Right hindlimb (tissue), 1 donor: ENCODE measurements at regions not wholly inside any gene's neighbourhood (a gene's known extent, or its start where the extent isn't known, plus 50 kb on each side); places are given as distances from the start of the nearest gene placed in this dataset.

ENCODE experiments used
- DNase-seq: peaks from one replicate; pipeline ENCODE4 v3.0.0-alpha.2; 2018

DNA sequence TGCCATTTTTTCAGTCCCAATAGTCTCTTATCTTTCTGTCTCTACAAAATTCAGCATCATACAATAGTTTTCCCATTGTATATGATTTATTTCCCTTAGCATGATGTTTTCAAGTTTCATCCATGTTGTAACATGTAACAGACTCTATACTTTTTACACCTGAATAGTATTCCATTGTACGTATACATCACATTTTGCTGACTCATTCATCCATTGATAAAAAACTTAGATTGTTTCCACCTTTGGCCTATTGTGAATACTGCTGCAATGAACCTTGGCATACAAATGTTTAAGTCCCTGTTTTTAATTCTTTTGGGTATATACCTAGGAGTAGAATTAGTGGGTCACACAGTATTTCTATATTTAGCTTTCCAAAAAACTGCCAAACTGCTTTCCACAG, 349.3 kb upstream of the CDH2 start:
- no peak for DNase-seq

DNA sequence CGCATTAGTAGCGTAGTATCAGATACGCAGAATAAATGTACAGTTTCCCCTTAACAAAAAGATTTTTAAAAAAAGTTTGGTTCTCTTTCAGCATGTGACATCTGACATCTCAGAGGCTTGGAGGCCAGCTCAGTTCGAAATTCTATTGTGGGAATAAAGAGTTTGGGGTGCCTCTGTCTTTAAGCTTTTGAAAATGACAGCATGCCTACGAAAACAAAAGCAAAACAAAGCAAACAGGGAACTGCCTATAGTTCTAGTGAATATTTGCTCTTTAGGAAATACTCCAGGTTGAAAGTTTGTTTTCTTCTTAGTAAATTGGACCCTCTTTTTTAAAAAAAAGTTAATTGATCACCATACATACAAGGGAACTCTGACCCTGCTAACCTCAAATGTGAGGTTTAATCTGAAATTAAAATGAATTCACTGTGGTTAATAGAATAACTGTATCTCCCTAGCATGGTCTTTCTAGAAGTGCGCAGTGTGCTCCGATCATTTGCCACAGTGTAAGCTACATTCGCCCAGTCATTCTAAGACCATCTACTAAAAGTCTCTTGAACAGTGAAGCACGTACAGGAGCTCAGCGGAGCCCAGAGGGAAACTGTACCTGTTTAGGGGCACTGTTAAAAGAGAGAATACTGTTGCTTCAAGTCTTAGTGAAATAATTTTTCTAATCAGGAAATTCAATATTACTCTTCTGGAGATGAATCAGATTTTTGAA, 347.0 kb upstream of the CDH2 start:
- no peak for DNase-seq

DNA sequence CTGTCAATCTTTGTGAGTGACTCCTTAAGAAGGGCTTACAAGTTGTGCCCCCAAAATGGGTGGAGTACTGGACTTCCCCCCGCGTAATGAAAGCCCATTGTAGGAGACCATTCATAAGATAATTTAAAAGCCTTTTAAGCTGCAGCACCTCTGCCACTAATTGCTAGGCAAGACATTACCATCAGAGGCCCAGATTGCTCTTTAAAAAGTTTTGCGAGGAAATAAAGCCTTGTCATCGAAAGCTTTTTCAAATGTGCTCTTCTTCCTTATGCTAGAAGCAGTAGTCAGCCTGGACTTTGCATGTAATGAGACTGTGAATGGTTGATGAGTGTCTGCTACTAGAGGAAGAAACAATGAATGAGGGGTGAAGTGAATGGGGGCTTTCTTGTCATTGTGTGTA, 345.3 kb upstream of the CDH2 start:
- DNase-seq = no peak

DNA sequence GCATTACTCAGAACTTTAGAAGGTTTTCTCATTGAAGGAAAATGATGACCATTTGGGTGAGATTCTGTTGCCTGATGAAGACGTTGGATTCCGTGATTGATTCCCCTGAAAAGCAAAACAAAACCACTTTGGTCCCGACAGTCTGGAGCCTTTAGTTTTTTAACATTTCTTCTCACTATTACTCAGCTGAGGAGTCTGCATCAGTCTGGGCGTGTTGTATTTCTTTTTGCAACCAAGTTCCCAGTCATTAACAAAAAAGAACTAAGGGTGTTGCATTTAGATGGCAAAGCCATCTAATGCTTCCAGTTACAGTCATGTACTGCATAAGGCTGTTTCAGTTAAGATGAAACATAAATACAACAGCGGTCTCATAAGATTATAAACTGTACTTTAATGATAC, 343.1 kb upstream of the CDH2 start:
- DNase-seq = no peak

DNA sequence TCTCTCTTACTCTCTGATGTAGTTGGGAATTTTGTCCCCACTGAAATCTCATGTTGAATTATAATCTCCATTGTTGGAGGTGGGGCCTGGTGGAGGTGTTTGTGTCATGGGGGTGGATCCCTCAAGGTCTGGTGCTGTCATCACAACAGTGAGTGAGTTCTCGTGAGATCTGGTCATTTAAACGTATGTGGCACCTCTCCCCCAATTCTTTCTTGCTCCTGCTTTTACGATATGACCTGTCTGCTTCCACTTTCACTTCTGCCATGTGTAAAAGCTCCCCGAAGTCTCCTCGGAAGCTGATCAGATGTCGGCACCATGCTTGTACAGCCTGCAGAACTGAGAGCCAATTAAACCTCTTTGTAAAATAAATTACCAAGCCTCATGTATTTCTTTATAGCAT, 337.8 kb upstream of the CDH2 start:
- DNase-seq = no peak

DNA sequence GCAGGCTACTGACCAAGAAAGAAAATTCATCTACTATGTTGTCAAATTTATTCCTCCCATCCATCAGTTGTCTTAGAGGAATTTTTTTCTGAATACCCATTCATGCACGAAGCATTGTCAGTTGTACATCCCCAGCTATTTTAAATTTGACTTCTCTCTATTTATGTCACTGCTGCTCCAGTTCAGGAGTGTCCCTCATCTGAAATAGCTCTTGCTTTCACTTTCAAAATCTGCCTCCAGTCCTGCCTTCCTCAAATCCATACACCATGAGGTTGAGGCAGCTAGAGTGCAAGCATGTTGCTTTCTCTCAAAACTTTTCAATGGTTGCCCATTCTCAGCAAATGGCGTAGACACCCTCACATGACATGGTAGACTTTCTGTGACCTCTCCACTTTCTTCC, 335.4 kb upstream of the CDH2 start:
- DNase-seq = no peak

DNA sequence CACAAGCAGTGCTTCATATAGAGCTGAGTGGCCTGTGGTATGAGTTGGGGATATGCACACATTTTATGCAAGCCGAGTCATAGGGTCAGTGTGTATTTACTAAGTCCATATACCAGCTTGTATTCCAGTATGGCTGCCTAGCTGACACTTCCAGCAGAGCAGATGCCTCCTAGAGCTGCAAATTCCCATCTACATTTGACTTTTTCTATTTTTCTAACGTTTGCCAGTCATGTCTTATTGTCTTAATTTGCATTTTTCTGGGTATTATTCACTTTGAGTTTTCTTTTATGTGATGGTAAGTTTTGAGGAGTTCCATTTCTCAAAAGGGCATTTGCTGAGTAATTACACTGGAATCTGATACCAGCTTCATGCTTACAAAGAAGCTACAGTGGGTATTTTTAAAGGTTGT, 334.5 kb upstream of the CDH2 start:
- DNase-seq = no peak

DNA sequence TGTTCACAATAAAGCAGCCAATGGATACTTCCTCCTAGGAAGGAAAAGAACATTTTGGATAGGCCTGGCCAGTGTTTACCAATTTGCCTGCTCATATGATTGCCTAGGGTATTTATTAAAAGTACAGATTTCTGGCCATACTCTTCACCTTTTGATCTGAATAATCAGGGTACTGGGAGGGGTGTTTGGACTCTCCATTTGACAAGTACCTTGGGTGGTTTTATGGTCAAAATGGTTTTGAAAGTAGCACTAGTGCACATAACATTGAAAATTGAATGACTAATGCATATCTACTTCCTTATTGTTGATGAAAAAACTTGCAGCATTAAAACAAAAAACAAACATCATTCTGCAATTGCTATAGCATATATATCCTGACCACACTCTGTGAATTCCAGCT, 333.3 kb upstream of the CDH2 start:
- no peak for DNase-seq

DNA sequence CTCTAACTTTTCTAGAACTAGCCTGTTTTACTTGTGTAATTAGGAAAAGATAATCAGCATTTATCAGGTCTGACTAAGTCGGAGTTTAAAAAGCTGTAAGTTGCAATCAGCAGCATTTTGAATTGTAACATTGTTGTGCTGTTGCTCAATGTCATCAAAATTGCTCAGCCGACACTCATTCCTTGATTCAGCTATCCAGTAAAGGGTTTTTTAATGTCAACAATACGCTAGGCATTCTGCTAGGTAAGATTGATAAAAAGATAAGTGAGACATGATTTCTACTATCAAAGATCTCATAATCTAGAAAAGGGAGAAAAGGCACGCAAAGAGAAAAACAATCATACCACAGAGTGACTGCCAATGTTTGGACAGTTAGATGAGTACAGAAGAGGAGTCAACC, 327.1 kb upstream of the CDH2 start:
- DNase-seq = no peak

DNA sequence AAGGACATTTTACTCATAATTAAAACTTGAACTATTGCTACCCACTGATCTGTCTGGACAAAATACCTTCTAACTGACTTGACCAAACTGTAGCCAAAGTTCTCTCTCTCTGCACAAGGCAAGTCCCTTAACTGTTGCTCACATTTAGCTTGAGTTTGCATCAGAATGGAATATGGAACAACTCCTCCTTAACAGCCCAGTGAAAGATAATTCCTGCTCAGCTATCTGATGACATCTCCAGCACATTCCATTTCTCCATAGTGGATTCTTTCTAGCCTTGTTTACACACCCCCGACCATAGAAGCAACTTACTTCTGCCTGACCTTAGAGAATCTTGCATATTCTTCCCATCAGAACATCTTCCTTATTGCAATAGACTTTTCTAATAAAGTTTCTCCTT, 317.2 kb upstream of the CDH2 start:
- DNase-seq = no peak

DNA sequence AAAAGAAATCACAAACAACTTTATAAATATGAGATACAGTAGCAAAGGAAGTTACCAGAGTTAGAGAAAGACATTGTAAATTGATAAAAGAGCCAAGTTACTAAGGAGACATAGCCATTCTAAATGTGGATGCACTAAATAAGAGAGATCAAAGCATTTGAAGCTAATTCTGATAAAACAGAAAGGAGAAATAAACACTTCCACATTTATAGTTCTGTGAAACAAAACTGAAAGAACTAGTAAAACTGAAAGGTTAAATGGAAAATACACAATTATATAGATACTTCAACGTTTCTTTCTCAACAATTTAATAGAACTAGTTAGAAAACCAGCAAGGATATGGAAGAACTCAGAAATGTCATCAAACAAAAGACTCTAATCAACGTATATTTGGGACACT, 309.0 kb upstream of the CDH2 start:
- DNase-seq = no peak

DNA sequence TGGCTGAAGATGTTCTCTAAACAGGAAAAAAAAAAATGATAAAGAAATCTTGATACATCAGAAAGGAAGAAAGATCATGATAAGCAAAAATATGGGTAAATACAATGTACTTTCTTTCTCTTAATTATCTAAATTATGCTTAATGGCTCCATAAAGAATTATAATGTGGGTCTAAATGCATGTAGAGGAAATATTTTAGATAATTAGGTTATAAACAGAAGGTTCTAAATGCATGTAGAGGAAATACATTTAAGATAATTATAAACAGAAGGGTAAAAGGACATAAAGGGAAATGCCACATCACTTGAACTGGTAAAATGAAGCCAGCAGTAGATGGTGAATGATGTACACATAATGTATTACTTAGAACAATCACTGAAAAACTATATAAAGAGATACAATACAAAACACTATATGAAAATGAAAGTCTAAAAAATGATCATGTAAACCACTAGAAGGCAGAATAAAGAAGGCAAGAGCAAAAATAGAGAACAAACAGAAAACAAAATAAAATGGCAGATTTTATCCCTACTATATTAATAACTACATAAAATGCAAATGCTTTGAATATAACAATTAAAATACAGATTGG, 308.4 kb upstream of the CDH2 start:
- no peak for DNase-seq

DNA sequence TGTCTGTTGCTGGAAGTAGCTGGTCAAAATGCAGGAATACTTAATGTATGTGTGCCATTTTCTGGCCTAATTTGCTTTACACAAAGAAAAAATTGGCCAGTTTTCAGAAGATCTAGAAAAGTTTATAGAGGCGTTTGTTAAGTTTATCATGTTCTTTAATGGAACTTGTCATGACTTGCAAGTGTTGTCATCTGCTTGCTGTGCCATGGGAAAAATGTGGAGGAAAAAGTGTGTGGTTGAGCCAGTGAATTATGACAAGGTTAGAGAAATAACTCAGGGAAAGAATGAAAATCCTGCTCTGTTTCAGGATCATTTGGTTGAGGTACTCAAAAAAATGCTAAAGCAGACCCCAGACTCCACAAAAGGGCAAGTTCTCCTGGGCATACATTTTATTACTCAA, 301.6 kb upstream of the CDH2 start:
- no peak for DNase-seq

DNA sequence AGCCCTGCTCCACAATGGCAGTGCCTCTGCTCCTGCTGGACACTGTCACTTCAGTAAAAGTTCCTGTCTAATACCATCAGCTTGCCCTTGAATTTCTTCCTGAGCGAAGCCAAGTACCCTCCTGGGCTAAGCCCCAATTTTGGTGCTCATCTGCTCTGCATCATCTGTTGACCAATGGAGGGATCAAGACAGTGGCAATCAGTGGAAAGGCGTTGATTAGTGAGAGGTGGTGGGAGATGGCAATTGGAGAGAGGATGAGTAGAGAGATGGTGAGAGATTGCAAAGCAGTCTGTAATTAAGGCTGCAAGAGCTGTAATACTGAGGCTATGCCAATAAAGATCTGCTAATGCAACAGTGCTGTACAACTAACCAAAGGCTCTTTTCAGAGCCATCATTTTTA, 299.4 kb upstream of the CDH2 start:
- no peak for DNase-seq

DNA sequence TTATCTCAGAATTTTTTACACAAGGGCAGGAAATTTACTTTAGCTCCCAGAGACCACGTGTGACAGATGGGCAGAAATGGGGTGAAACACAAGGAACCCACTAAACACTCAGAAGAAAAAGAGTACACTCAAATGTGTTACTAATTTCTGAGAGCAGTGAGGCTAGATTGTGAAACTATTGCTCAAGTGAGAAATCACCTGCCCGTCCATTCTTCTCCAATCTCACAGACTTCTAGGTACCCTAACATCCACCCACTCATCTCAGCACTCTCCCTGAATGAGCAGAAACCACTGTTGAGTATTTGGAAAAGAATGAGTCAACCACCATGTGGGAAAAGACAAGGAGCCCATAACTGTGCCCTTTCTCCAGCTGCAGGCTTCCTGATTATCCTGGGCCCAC, 293.0 kb upstream of the CDH2 start:
- no peak for DNase-seq

DNA sequence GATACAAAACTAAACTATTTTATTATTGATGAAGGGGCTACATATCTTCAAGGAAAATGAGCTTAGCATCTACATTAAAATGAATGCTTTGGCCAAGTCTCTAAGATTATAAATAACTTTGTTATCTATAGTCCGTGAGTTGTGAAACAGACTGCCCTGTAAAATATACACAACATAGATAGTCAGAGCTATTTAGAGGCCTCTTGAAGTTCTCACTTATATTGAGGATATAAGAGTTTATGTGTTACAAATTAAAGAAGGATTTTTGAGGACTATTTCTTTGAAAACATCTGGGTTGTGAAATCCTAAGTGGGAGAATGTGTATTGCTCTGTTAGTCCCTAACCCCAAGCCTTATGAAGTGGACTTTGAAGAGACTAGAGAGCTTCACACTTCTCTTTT, 292.0 kb upstream of the CDH2 start:
- DNase-seq = no peak

DNA sequence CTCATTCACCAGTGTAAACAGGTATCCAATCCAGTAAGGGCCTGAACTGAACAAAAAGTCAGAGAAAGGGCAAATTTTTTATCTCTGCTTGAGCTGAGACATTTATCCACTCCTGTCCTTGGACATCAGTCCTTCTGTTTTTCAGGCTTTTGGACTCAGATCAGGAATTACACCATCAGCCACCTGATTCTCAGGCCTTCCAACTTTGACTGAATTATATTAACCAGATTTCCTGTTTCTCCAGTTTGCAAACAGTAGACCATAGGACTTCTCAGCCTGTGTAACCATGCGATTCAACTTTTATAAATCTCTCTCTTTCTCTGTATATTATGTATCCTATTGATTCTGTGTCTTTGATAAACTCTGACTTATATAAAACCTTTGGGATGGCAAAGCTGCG, 289.3 kb upstream of the CDH2 start:
- no peak for DNase-seq

DNA sequence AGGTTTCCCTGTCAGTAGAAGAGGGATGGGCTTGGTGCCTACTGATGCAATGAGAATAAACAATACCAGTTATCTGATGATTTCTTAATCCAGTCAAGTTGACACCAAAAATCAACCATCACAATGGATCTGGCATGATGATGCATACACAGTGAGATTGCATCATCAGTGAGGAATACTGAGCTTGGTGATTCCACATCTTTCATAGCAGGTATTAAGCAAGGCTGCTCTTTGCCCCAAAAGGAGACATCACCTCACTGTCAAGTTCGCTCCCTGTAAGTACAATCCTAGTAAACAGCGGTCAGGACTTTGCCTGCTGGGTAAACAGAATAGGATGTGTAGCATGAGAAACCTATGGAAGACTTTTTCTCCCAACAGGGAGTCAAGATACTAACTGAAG, 282.7 kb upstream of the CDH2 start:
- no peak for DNase-seq

DNA sequence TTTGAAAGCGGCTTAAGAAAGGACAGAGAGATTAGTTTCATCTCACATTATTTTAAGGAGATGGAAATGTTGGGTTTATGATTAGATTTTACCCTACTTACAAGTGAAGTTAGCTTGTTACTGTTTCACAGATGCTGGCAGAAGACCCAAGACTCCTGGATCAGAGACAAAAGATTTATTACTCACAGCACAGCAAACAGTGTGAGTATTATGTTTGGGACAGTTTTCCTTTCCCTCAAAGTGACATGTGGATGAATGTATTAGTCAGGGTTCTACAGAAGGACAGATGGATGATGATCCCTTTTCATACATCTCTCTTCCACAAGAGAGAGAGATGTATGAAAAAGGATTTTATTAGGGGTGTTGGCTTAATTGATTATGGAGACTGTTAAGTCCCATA, 281.8 kb upstream of the CDH2 start:
- no peak for DNase-seq

DNA sequence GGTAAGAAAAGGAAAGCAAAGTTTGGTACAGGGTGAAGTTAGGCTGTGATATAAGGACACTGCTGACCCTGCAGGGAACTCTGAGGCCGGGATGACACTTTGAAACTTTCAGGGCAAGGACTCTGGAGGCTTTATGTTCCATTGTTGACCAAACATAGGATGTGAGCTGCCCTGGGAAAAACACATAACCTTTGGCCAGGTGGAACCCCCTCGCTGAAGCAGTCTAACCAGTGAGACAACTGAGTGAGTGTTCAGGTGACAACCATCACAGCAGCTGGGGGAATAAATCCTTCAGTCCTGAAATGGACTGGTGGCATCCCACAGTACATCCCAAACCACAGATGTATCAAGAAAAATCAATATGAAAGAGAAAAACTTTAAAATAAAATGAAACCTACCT, 280.9 kb upstream of the CDH2 start:
- no peak for DNase-seq

DNA sequence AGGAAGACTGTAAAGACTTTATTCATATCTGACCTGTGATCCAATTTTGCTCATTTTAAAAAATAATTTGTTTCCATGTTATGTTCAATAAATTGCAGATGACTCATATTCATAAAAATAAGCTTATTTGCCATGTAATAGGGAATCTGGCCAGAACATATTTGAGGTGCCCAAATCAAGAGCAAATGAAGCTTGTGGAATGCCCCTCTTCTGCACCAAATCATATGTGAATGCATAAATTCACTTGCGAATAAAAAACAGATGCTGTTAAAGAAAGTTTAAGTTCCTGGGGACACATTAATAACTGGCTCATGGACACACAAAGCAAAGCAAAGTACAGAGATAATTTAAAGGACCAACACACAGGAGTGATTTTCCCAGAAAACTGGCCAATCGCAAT, 279.0 kb upstream of the CDH2 start:
- DNase-seq = no peak

DNA sequence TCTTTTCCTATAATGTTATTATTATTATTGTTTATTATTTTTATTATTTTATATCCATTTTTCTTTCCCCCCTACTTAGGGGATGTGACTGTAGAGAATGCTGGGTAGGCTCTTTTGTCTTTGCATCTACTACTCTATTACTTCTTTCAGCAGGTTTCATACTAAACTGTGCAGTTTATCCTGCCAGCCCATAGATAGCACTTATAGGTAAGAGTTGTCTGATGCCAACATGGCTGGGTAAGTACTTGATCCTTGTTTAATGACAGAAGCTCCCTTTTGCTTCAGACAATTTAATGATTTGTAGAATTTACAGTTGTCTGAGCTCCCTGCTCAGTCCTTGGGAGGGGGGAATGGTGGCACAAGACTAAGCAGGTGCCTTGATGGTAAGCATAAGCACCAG, 262.9 kb upstream of the CDH2 start:
- DNase-seq = no peak

DNA sequence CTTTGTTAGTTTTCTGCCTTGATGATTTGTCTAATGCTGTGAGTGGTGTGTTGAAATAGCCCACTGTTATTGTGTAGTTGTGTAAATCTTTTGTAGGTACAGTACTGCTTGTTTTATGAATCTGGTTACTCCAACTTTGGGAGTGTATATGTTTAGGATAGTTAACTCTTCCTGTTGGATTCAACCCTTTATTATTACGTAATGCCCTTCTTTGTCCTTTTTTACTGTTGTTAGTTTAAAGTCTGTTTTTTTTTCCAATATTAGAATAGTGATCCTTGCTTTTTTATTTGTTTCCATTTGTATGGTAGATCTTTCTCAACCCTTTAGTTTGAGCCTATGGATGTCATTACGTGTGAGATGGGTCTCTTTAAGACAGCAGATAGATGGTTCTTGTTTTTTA, 261.5 kb upstream of the CDH2 start:
- DNase-seq = no peak

DNA sequence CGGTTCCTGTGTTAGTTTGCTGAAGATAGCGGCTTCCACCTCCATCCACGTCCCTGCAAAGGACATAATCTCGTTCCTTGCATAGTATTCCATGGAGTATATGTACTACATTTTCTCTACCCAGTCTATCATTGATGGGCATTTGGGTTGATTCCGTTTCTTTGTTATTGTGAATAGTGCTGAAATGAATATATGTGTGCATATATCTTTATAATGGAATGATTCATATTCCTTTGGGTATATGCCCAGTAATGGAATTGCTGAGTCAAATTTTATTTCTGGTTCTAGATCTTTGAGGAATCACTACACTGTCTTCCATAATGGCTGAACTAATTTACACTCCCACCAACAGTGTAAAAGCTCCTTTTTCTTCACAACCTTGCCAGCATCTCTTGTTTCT, 255.4 kb upstream of the CDH2 start:
- DNase-seq = no peak

DNA sequence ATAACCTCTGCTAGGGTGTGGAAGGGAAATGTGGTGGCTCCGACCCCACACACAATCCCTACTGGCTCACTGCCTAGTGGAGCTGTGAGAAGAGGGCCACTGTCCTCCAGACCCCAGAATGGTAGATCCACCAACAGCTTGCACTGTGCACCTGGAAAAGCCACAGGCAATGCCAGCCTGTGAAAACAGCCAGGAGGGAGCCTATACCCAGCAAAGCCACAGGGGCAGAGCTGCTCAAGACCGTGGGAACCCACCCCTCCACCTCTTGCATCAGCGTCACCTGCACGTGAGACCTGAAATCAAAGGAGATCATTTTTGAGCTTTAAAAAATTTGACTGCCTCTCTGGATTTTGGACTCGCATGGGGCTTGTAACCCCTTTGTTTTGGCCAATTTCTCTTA, 249.0 kb upstream of the CDH2 start:
- DNase-seq = no peak
